DMS79 treated with DMSO at 0.1 percent for 48 hours (cell line): ENCODE measurements at regions not wholly inside any gene's neighbourhood (a gene's known extent, or its start where the extent isn't known, plus 50 kb on each side); places are given as distances from the start of the nearest gene placed in this dataset.
"Not testable (repeated sequence)": the region's sequence is repeated elsewhere in the genome, so short reads cannot be mapped to it uniquely, and the experiment has no call there.

Experiments
- DNase-seq: peaks from one replicate; lab custom pipeline; 2025; lab: John Stamatoyannopoulos, UW

DNA sequence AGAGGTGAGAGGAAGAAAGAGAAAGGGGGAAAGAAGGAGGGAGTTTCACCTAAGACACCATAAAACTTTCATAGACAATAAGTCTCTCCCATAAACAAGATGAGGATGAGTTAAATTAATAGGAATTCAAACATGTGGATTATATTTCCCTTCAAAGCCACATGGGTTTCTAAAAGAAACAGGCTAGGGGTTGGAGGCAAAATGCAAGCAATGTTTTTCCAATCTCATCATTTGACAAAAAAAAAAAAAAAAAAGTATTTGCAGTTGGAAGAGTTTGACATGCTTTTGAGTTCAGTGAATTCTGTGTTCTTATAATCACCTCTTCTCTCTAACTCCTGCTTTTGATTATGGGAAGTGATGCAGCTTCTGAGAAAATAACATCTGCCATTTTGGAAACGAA lies 186.1 kb upstream of the ADRA1D start:
- DNase-seq = no peak

DNA sequence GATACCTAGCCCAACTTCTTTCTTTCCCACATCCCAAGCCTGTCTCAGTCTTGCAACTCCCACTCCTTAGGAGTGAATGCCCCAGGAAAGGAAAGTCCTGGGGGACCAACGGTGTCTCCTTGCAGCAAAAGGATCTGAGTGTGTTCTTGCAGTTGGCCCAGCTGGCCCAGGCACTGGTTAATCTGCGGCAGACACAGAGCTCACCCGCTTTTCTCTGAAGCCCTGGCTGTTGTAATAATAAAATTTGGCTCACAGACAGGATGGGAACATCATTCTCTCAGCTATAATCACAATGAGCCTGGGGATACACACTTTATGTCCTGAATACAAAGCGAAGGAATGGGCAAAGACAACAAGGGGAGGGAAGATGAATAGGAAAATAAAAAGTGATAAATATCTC lies 185.6 kb upstream of the ADRA1D start:
- DNase-seq = no peak

DNA sequence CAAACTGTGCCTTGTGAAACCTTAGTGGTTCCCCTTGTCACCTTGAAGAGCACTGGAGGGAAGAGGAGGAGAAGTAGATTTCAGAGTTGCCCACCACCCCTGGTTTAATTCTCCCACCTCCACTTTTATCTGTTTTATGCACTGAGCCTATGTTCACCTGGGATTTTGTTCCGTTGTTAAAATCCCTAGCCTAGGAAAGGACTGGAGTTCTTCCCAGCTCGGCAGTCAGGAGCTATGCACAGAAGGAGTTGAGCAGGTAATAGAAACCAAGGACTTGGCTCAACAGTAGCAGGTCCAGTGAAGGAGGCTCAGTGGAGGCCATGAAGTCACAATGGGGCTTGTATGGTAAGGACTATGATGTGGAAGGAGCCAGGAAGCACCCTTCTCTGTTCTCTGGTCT lies 182.4 kb upstream of the ADRA1D start:
- DNase-seq = no peak

DNA sequence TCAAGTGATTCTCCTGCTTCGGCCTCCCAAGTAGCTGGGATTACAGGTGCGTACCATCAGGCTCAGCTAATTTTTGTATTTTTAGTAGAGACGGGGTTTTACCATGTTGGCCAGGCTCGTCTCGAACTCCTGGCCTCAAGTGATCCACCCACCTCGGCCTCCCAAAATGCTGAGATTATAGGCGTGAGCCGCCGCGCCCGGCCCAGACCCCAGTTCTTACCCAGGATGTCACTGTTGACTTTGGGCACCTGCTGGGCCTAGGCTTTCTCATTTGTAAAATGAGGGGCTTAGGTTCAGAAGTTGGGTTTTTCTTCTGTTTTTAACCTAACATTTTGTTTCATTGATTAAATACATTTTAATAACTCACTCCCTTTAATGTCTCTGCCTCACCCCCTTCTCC lies 181.7 kb upstream of the ADRA1D start:
- DNase-seq = not testable (repeated sequence)

DNA sequence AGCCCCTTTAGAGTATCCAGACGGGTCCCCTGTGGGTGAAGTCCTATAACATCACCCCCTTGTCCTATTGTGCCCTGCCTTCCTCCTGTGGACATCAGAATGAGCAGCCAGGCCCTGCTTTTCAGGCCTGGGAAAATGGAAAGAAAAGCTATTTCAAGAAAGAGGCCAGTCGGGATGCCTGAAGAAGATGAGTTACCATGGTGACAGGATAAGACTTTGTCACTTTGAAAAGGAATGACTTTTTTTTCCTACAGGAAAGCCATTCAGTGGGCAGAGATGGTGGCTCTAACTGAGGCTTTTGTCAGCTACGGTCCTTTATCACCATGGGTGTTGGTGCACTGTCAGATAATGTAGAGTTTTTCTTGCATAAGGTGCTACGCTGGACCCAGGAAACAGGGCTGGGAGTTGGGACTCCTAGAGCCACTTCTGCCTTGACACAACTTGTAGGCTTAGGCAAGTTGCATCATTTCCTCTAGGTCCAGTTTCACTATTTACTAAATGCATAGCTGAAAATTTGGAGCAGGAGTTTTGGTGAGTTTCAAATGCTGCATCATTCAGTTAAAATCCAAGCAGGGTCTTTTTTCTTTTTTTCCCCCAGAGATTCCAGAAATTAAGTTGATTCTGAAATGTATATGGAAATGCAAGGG lies 179.0 kb upstream of the ADRA1D start:
- no peak for DNase-seq

DNA sequence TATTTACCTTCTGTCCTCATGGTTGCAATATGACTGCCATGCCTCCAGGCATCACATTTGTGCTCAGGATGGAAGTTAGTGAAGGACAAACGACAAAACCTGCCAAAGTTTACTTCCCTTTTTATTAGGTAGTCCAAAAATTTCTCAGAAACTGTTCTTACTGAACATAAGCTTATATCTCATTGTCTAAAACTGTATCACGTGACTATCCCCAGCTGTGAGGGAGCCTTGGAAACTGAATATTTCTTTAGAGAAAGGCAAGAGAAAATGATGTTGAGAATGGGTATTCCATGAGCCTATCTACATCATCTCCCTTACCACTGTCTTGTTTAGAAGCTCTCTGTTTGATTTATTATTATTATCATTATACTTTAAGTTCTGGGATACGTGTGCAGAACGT lies 169.1 kb upstream of the ADRA1D start:
- DNase-seq = no peak

DNA sequence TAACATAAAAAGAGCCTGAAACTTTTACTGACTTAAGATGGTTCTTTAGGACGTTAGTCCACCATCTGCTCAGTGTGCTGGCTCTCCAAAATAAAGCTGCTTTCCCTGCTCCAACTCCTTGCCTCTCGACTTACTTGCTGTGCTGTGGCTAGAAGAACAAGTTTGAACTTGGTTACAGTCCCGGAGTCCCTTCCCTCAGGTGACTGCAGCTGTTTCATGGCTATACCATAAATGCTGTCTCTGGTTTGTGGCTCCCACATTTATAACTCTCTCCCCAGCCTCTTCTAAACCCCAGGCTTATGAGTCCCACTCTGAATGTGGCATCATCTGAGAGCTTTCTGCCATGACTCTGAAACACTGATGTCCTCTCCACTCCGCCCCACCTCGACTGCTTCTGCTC lies 166.2 kb upstream of the ADRA1D start:
- DNase-seq = no peak

DNA sequence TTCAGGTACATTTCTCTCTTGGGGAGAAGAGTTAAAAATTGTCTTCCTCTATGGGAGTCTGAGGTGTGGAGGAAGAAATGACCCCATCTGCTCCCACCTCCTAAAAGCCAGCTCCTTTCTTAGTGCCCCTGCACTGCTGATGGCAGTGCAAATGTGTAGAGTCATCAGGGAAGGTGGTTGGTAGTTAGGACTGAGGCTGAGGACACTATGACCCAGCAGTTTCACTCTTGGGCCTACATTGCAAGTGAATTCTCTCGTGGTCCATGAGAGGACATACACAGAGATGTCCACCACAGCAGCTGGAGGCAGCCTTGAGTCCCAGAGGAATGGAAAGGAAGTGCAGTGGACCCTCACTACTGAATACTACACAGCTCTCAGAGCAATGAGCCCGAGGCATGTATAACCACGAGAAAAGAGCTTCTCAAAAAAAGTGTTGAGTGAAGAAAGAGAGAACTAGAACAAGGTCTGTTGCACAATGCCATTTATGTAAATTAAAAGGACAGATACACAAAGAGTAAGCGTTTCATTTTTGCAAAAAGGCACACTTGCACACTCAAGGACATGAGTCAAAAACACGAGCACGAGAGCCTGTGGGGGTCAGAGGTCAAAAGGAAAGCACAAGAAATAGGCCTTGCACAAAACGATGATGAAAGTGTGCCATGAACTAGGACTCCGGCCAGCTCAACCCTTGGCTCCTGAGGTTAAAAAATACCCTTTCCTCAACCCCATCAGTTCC lies 164.4 kb upstream of the ADRA1D start:
- no peak for DNase-seq

DNA sequence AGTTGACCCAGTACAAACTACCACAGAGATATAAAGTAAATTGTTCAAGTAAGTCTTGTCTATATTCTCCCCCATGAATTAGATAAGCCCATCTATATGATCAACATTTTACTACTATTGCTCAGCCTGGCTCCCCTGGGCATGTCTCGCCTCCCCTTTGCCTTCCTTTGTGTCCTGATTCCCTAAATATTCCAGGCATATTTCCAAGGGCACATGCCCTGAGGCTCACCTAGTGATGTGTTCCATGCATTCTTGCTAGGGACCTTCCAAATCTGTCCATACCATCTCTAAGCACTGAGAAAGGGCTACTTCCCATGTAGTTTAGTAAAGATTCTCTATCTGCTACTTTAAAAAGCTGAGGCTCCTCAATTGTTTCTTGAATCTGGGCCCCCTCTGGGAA lies 163.1 kb upstream of the ADRA1D start:
- no peak for DNase-seq

DNA sequence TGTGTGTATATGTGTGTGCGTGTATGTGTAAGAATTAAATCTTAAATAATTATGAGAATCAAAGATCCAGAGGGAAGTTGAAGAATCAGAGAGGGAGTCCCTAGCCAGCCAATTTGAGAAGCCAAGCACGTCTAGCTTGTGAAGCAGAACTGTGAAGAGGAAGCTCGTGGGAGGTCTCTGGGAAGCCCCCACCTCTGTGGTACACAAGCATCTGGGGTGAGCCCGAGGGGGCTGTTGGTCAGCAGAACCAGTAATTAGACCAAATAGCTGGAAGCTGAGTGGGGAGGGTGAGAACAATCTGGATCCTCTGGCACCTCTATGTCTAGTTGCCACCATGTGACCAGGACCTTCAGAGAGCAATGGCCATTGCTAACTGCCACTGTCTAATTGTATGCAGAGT lies 162.7 kb upstream of the ADRA1D start:
- no peak for DNase-seq

DNA sequence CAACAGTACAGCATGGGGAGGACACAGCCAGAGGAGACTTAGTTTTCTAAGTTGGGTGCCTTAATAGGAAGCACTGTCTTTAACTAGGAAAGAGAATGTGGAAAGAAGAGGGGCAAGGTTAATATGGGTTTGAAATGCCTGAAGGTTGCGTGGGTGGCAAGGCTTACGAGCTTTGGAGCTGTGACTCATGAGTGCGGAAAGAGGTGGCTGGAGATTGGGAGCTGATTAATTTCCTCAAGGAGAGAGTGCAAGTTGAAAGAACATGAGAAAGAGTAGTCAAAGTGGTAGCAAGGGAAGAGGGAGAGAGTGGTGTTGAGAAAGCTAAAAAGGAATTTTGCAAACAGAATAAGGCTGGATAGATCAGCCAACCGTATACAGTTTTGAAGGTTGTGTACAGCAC lies 157.5 kb upstream of the ADRA1D start:
- DNase-seq = no peak

DNA sequence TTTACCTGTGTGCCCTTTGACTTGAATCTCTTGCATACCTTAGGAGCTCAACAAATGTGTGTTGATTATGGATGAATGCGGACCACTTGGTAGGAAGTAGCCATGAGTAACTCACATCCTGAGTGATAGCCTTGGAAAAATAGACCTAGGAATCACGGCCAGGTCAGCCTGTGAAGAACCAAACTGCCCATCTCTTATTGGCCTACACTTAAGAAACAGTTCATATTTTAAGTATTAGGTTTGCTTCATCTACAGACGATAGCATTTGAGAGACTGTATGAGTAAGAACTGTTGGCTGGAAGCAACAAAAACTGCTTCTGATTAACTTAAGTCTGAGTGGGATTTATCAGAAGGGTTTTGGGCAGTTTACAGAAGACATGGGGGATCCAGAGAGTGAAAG lies 152.5 kb upstream of the ADRA1D start:
- DNase-seq = no peak

DNA sequence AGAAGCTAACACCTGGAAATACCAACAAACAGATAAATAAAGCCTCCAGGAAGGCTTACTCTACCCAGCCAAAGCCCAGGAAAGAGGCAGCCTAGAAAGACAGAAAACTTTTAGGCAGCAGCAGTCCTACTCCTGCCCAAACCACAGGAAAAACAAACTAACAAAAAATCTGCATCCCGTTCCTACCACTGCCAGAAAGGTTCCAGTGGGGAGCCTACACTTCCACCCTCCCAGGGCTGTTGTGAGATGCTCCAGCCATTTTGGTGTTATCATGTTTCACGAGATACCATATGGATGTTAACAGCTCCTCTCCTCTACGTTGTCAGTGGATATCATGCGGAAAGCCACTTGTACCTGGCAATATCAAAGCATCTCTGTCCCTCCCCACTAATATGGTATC lies 135.9 kb upstream of the ADRA1D start:
- no peak for DNase-seq

DNA sequence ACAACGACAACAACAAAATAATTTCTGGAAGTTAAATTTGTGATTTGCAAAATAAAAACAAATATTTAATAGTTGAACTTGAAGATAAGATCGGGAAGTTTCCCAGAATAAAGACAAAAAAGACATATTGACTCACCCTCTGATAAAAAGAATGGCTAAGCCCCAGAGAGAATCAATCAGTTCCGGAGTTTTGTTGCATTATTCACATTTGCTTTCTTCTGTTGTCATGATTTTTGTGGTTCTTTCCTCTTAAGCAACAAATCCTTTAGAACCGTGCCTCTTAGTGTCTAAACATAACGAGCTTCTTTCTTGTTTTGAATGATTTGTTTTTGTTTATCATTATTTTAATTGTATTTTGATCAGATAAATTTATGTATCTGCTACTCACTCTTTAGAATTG lies 134.9 kb upstream of the ADRA1D start:
- no peak for DNase-seq

DNA sequence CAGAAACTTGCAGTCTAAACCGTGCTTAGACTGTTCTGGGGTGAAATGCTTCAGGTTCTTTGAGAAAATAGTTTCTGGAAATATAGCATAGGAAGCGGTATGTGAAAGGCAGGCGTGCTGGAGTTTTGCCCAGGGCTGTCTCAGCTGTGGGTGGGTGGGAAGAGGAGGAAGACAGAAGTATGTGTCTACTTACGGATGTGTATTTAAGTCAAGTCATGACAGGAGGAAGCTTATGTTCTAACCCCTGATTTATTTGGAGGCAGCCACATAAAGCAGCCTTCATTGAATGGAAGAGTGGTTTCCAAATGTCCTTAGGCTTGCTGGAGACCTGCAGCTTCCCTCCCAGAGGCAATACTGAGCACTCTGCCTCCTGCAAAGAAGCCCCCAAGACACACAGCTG lies 126.8 kb upstream of the ADRA1D start:
- DNase-seq = no peak

DNA sequence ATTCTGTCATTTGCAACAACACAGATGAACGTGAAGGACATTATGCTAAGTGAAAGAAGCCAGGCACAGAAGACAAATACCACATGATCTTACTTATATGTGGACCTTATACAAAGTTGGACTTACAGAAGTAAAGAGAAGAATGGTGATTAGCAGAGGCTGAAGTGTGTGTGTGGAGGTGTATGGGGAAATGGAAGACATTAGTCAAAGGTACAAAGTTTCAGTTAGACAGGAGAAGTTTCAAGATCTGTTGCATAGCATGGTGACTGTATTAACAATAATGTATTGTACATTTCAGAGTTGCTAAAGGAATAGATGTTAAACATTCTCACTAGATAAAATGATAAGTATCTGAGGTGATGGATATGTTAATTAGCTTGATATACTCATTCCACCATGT lies 124.4 kb upstream of the ADRA1D start:
- no peak for DNase-seq

DNA sequence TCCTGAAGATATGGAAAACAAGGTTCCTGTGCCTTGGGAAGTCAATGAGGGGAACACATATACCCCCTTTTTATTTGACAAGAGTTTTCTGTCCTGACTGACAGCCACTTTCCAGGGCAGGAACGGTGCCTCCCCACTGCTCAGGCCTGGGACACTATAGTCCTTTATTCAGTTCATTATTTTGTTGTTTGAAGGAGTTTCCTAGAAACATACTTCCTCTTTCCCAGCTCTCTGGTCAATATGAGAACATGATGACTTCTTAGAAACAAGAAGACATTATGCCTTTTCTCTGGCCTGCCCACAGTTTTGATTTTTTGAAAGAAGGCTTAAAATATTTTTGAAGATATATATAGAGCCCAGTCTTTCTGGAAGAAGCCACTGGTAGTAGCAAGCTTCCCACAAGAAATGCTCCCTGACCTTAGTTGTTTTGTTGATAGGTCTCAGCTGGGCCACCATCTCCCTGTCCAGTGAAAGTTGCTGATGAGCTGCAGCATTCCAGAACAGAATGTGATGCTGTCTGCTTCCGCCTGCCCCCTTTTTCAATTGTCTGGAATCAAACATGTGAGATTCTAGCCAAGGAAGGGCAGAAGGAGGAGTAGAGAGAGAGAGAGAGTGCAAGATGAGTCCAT lies 122.7 kb upstream of the ADRA1D start:
- no peak for DNase-seq

DNA sequence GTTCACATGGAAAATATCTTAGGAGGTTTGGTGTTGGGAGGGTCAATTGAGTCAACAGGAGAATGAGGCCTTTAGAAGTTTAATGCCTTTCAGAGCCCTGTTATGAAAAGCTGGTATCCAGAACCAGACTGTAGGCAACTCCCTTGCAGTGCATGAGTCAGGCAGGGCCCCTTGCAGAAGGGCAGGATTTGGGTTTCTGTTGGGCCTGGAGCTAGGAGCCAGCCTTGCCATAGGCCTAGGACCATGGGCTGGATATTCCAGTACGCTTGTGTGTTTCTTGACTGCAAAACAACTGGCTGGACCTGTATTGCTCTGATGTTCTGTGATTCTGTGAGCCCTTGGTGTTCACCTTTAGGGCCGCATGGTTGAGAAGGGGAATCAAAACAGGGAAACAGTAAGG lies 121.8 kb upstream of the ADRA1D start:
- DNase-seq = no peak

DNA sequence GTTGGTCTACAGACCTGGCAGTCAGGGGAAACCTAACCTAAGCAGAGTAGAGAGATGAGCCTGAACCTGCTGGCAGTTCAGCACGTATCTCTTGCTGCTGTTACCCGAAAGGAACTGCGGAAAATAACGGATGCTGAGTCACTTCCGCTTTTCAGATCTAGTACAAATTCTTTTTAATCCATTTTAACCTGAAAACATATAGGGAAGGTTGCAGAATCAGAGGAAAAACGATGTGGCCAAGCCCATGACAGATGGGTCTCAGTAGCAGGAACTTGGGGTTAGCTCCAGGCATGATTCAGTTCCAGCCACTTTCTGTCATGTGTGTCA lies 120.7 kb upstream of the ADRA1D start:
- no peak for DNase-seq

DNA sequence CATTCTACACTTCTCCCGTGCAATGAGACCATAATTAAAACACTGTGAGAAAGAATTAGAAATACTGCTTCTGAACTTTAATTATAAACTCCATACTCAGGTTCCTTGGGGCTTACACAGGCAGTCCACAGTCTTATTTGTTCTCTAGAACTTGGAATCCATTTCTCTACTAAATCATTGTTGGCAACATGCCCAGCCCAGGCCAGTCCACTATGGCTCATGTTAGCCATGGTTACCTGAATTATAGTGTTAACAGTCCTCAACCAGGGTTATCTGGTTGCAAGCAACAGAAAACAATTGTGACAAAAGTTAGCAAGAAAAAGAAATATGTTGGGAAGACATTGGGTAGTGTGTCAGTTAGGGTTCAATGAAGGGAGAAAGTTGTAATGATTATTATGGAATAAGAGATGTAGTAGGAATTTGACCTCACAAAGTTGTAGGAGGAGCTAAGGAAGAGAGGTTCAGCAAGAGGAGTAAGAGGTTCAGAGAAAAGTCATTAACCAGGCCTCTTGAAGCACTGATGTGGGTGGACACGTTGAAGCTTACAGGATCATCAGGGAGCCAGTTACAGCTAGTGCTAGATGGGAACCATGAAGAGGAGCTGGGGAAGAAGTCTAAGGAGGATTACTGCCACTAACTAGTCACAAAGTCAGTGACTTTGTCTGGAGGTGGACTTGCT lies 120.2 kb upstream of the ADRA1D start:
- no peak for DNase-seq

DNA sequence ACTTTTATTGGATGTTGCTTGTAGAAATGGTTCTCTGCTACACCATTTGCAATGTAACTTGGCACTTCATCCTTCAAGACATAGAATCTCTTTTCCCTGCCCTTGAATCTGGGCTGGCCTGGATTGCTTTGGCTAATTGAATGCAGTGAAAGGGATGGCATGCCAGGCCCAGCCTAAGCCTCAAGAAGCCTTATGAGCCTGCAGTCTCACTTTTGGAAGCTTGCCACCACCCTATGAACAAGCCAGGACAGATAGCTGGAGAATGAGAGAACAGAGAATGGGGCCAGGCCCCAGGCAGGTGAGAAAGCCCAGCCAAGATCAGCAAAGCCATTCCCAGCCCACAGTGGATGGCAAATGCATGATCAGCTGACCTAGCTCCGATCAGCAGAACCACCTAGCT lies 117.0 kb upstream of the ADRA1D start:
- no peak for DNase-seq

DNA sequence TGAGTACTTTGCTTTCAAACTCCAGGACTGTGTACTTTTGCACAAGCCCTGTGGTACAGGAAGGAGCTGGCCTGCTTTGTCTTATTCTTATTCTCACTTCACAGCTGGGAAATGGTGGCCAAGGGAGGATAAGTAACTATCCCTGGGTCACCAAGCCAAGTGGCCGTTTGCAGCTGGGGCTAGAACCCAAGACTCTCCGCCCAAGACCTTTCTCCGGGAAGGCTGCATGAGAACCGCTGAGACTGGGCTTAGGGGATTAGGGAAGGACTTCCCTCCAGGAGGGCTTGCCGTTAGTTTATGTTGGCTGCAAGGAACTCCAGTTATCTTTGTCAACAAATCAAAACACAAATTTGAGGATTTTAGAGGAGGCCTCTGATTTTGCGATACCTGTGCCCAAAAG lies 109.5 kb upstream of the ADRA1D start:
- DNase-seq = no peak

DNA sequence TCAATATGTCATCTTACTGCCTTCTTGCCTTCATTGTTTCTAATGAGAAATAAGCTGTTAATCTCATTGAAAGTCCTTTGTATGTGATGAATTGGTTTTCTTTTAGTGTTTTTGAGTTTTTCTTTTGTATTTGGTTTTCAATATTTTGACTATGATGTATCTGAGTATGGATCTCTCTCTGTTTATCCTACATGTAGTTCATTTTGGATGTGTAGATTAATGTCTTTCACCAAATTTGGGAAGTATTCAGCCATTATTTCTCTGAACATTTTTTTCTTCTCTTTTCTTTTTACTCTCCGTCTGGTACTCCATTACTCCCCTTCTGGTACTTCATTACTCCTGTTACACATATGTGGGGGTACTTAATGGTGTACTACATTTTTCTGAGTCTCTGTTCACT lies 103.3 kb upstream of the ADRA1D start:
- DNase-seq = no peak
